HL-60 (cell line): ENCODE measurements at regions not wholly inside any gene's neighbourhood (a gene's known extent, or its start where the extent isn't known, plus 50 kb on each side); places are given as distances from the start of the nearest gene placed in this dataset.

Experiments used
- DNase-seq, 2 experiments: peaks; one replicate each; pipeline ENCODE4 v3.0.0-alpha.2; 2010 to 2020; ENCODE audit warnings: low read depth in 1 of 2, low spot score in 1 of 2
- H3K27ac ChIP-seq: fragments of 250-450 bp; sonication (Bioruptor Pico); replicated peaks from 2 replicates; pipeline ENCODE4 v1.5.1; 2020; ENCODE audit warnings: mild to moderate bottlenecking, moderate library complexity
- H3K27me3 ChIP-seq: fragments of 250-450 bp; sonication (Bioruptor Pico); 2 replicates; pipeline ENCODE4 v1.5.1; 2021; ENCODE audit warnings: mild to moderate bottlenecking, moderate library complexity; ENCODE audit not compliant: insufficient read depth, poor library complexity, severe bottlenecking
- H3K4me3 ChIP-seq: replicated peaks from 2 replicates; pipeline ENCODE4 v1.5.1; 2011; ENCODE audit warnings: mild to moderate bottlenecking, control low read depth, low read length; ENCODE audit not compliant: insufficient read depth
- CTCF ChIP-seq: IDR thresholded peaks from one replicate; pipeline ENCODE4 v1.5.1; 2011; ENCODE audit warnings: low read length, control low read depth, inconsistent platforms; ENCODE audit not compliant: insufficient read depth
- GABPA ChIP-seq: IDR thresholded peaks from 2 replicates; pipeline ENCODE4 v1.6.1; 2012; ENCODE audit warnings: low read depth
- POLR2AphosphoS5 ChIP-seq: IDR thresholded peaks from 2 replicates; pipeline ENCODE4 v1.6.1; 2012; ENCODE audit warnings: low read depth
- REST ChIP-seq: IDR thresholded peaks from 2 replicates; pipeline ENCODE4 v1.6.1; 2012; ENCODE audit warnings: low read depth; ENCODE audit not compliant: insufficient replicate concordance
- SPI1 ChIP-seq: IDR thresholded peaks from 2 replicates; pipeline ENCODE4 v1.6.1; 2012; ENCODE audit warnings: low read depth, mild to moderate bottlenecking, borderline replicate concordance

GRCh38 chr13:94928127-94928775, 215.9 kb upstream of the SOX21 start:
- peaks cover 15% of the 10 kb centered on the region for H3K27me3 ChIP-seq
- TF ChIP-seq POLR2AphosphoS5 (no peak), REST (no peak), GABPA (no peak), CTCF (no peak), SPI1 (no peak)
- H3K4me3 ChIP-seq, result no peak overlapping the region
- DNase-seq, result no peak
- no peak overlapping the region for H3K27ac ChIP-seq

GRCh38 chr13:94925263-94925662, 212.9 kb upstream of the SOX21 start:
- no peak overlapping the region for H3K27ac ChIP-seq
- TF ChIP-seq CTCF (no peak), REST (no peak), SPI1 (no peak), GABPA (no peak), POLR2AphosphoS5 (no peak)
- DNase-seq, result no peak
- H3K27me3 ChIP-seq, result peaks cover 10% of the 10 kb centered on the region
- H3K4me3 ChIP-seq, result no peak overlapping the region

DNA sequence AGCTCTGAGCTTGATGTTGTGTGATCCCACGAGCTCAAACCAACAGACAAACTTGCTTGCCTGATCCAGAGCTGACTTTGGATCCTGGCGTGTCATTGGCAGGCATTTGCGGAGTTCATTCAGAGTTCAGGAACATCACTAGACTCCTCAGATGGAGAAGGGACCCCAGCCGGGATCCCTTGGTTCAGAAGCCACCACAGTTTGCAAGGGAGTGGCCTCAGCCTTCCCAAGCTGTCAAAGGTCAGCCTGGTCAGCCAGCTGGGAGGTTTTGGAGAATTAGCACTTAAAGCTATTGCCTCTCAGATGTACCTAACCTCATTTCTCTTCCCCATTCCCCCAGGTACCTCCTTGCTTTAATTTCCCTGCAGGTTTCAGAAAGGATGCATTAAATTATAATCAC, 208.8 kb upstream of the SOX21 start:
- no peak overlapping the region for H3K4me3 ChIP-seq
- peaks cover 6% of the 10 kb centered on the region for H3K27me3 ChIP-seq
- no peak overlapping the region for H3K27ac ChIP-seq
- no peak for TF ChIP-seq GABPA
- TF ChIP-seq SPI1, result no peak
- no peak for TF ChIP-seq CTCF
- no peak for TF ChIP-seq REST
- DNase-seq, result no peak
